ENCODE measurements at regions not wholly inside any gene's neighbourhood (a gene's known extent, or its start where the extent isn't known, plus 50 kb on each side); places are given as distances from the start of the nearest gene placed in this dataset.

DNA sequence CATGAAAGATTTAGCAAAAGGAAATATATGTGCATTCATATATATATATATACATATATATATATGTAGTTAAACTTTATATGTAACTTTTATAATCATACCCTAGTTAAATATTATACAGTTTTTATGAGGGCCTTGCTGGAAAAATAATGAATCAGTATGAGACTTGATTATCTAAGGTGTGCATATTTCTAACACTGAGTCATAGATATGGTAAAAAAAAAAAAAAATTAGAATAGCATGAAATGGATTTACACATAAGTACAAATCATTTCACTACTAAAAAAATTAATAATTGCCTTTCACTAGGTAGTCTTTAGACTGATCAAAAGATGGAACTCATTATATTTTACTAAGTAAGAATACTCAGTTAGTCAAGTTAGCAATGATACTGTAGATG is 51.3 kb upstream of the DST start:
- H3K4me3 ChIP-seq (ENCODE audit: low read depth, low read length, poor library complexity, severe bottlenecking) = no peak overlapping the region
- DNase-seq (ENCODE audit: low spot score) = no peak
- no peaks in the 10 kb centered on the region for H3K27me3 ChIP-seq (replicated peaks; ENCODE audit: insufficient read depth, low read depth, low read length, poor library complexity)
- no peak for TF ChIP-seq EZH2 (IDR thresholded peaks at IDR 0.05; ENCODE audit: borderline replicate concordance, low read depth, low read length, poor library complexity, severe bottlenecking)
- TF ChIP-seq, protein P1, sequence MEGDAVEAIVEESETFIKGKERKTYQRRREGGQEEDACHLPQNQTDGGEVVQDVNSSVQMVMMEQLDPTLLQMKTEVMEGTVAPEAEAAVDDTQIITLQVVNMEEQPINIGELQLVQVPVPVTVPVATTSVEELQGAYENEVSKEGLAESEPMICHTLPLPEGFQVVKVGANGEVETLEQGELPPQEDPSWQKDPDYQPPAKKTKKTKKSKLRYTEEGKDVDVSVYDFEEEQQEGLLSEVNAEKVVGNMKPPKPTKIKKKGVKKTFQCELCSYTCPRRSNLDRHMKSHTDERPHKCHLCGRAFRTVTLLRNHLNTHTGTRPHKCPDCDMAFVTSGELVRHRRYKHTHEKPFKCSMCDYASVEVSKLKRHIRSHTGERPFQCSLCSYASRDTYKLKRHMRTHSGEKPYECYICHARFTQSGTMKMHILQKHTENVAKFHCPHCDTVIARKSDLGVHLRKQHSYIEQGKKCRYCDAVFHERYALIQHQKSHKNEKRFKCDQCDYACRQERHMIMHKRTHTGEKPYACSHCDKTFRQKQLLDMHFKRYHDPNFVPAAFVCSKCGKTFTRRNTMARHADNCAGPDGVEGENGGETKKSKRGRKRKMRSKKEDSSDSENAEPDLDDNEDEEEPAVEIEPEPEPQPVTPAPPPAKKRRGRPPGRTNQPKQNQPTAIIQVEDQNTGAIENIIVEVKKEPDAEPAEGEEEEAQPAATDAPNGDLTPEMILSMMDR (conservative IDR thresholded peaks at IDR 0.05; ENCODE audit: low read depth, low read length) = no peak
- peaks cover 37% of the 10 kb centered on the region for H3K4me1 ChIP-seq (ENCODE audit: insufficient read depth, low read length, poor library complexity, severe bottlenecking)
- ChIA-PET POLR2A (ENCODE audit: low non-redundant PET) (no interaction called here), CTCF (interaction anchor here (0.7 kb wide), 1 partner anchor 28 kb away, joined by 3 read pairs; no protein-coding TSS in a partner anchor)
- BruUV-seq (replicated peaks) = no TSS peak
- intact Hi-C loops (cut with micrococcal nuclease; ENCODE audit: unreplicated experiment) = no loop called here
- H3K9me3 ChIP-seq (ENCODE audit: low read depth, low read length, poor library complexity, severe bottlenecking) = no peaks in the 10 kb centered on the region
- no peak overlapping the region for H3K27ac ChIP-seq (ENCODE audit: low read depth, low read length, poor library complexity, severe bottlenecking)
- no peaks in the 10 kb centered on the region for H3K36me3 ChIP-seq (ENCODE audit: insufficient read depth, low read length, poor library complexity, severe bottlenecking)

DNA sequence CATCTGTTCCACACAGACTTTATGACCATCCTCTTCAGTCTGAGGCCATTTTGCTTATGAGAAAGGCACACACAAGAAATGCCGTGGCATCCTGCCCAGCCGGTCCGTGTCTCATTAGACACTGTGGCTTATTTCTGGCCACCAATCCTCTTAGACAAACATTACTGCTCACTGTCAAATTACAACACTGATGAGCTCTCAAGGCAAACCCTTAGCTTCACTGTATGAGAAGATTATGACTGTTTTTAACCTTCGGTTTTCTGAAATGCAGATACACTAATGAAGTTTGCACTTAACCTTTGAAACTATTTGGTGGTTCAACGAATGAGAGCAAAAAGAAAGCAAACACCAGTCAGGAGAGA is 50.5 kb upstream of the DST start:
- Histone ChIP-seq H3K4me1 (ENCODE audit: insufficient read depth, low read length, poor library complexity, severe bottlenecking) (peaks cover 37% of the 10 kb centered on the region), H3K4me3 (ENCODE audit: low read depth, low read length, poor library complexity, severe bottlenecking) (peak overlapping the region; percentile 41), H3K27ac (ENCODE audit: low read depth, low read length, poor library complexity, severe bottlenecking) (peak overlapping the region; percentile 79), H3K36me3 (ENCODE audit: insufficient read depth, low read length, poor library complexity, severe bottlenecking) (no peaks in the 10 kb centered on the region), H3K9me3 (ENCODE audit: low read depth, low read length, poor library complexity, severe bottlenecking) (no peaks in the 10 kb centered on the region), H3K27me3 (replicated peaks; ENCODE audit: insufficient read depth, low read depth, low read length, poor library complexity) (no peaks in the 10 kb centered on the region)
- ChIA-PET CTCF (interaction anchor here (0.7 to 1.1 kb wide), 2 partner anchors 28 to 56 kb away, joined by 3 to 5 read pairs; no protein-coding TSS in a partner anchor), POLR2A (ENCODE audit: low non-redundant PET) (no interaction called here)
- DNase-seq (ENCODE audit: low spot score) = peak; percentile 74
- BruUV-seq (replicated peaks) = no TSS peak
- intact Hi-C loops (cut with micrococcal nuclease; ENCODE audit: unreplicated experiment) = no loop called here
- TF ChIP-seq EZH2 (IDR thresholded peaks at IDR 0.05; ENCODE audit: borderline replicate concordance, low read depth, low read length, poor library complexity, severe bottlenecking) = no peak
- TF ChIP-seq, protein P1 (conservative IDR thresholded peaks at IDR 0.05; ENCODE audit: low read depth, low read length) = no peak

DNA sequence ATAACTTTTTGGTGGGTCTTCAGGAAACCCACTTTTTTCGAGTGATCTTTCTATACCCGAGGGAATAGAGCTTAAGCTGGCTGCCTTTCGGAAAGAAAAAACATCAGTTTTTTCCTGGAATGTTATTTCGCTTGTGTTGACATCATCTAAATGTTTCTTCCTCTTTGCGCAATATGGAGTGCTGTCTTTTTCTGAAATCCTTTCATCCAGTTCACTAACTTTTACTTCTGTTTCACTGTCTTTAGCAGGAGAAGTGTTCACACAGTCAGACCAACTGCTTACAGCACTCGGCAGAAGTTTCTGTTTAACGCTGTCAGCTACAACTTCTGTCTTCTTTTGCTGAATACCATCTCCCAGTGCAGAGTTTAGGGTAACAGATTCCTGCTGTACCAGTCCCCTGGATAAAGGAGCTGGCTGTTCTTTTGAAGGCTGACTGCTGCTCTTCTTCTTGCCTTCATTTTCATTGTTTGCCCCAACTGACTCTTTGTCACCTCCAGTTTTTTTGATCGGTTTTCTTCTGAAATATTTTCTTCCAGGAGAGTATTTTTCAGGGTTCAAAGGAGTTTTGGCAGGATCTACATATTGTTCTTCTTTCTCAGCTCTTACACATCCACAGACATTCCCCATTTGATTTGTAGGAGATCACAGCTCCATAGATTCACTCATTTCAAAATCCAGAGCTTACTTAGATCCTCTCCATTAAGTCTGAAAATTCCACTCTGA is 50.0 kb upstream of the DST start:
- Histone ChIP-seq H3K4me1 (ENCODE audit: insufficient read depth, low read length, poor library complexity, severe bottlenecking) (peaks cover 37% of the 10 kb centered on the region), H3K4me3 (ENCODE audit: low read depth, low read length, poor library complexity, severe bottlenecking) (peak overlapping the region; percentile 41), H3K27ac (ENCODE audit: low read depth, low read length, poor library complexity, severe bottlenecking) (peak overlapping the region; percentile 79), H3K27me3 (replicated peaks; ENCODE audit: insufficient read depth, low read depth, low read length, poor library complexity) (no peaks in the 10 kb centered on the region), H3K9me3 (ENCODE audit: low read depth, low read length, poor library complexity, severe bottlenecking) (no peaks in the 10 kb centered on the region), H3K36me3 (ENCODE audit: insufficient read depth, low read length, poor library complexity, severe bottlenecking) (no peaks in the 10 kb centered on the region)
- BruUV-seq (replicated peaks) = TSS peak; percentile 30
- no peak for TF ChIP-seq EZH2 (IDR thresholded peaks at IDR 0.05; ENCODE audit: borderline replicate concordance, low read depth, low read length, poor library complexity, severe bottlenecking)
- TF ChIP-seq, protein P1 (conservative IDR thresholded peaks at IDR 0.05; ENCODE audit: low read depth, low read length) = no peak
- ChIA-PET POLR2A (ENCODE audit: low non-redundant PET) (interaction anchor here (0.5 kb wide), 1 partner anchor 13 kb away, joined by 4 read pairs; no protein-coding TSS in a partner anchor), CTCF (interaction anchor here (1.1 kb wide), 1 partner anchor 55 kb away, joined by 5 read pairs; no protein-coding TSS in a partner anchor)
- intact Hi-C loops (cut with micrococcal nuclease; ENCODE audit: unreplicated experiment) = no loop called here
- peak; percentile 60 for DNase-seq (ENCODE audit: low spot score)
